HG02763 (cell line): ENCODE measurements at regions not wholly inside any gene's neighbourhood (a gene's known extent, or its start where the extent isn't known, plus 50 kb on each side); places are given as distances from the start of the nearest gene placed in this dataset.
"Not testable (repeated sequence)": the region's sequence is repeated elsewhere in the genome, so short reads cannot be mapped to it uniquely, and the experiment has no call there.

Experiments
- ATAC-seq: cut with Tn5 transposase; IDR thresholded peaks from one replicate; pipeline ENCODE4 v1.9.1; 2021; ENCODE audit warnings: mild to moderate bottlenecking, moderate library complexity; ENCODE audit not compliant: unreplicated experiment

DNA sequence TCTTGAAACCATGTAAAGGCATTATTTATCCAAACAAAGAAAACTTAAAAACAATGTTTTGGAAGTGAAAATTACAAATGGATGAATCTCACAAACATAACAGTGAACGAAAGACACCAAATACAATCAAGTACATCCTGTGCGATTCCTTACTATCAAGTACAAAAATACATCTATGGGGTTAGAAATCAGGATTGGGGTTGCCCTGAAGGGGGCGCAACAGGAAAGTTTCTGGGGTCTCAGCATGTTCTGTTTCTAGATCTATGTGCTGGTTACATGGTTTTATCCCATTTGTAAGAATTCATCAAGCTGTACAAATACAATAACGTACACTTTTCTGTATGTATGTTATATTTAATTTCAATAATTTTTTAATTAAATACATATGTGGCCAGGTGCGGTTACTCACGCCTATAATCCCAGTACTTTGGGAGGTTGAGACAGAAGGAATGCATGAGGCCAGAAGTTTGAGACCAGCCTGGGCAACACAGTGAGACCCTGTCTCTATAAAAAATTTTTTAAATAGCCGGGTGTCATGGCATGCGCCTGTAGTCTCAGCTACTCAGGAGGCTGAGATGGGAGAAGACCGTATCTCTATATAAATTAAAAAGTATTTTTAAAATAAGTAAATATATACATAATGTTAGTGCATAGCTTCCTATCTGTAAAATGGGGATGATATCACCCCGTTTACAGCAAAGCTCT lies 121.5 kb upstream of the SOD1 start:
- no peak for ATAC-seq

DNA sequence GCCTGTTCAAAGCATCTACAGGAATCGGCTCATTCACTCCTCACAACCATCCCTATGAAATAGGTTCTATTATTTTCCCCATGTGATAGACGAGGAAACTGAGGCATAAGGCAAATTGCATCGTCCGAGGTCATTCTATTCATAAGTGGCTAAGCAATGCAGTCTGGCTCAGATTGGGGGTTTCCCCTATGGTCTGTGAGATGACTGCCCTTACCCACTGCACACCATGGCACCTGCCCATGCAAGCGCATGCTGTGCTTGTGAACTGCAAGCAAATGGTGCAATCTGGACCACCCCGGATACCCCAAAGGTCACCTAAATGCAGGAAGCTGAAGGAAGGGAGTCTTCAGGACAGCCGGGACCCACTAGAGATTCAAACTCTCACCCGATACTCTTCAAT lies 123.4 kb upstream of the SOD1 start:
- no peak for ATAC-seq

DNA sequence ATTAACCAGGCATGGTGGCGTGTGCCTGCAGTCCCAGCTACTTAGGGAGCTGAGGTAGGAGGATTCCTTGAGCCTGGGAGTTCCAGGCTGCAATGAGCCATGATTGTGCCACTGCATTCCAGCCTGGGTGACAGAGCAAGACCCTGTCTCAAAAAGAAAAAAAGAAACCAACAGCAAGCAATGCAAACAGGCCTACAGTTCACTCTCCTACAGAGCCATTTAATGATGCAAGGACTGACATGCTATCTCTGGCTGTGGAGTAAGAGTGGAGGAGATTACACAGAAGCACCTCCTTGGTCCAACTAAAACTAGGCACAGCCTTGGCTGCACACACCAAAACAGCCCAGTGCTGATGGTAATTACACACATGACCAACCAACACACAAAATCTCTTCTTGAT lies 127.5 kb upstream of the SOD1 start:
- ATAC-seq, result no peak

DNA sequence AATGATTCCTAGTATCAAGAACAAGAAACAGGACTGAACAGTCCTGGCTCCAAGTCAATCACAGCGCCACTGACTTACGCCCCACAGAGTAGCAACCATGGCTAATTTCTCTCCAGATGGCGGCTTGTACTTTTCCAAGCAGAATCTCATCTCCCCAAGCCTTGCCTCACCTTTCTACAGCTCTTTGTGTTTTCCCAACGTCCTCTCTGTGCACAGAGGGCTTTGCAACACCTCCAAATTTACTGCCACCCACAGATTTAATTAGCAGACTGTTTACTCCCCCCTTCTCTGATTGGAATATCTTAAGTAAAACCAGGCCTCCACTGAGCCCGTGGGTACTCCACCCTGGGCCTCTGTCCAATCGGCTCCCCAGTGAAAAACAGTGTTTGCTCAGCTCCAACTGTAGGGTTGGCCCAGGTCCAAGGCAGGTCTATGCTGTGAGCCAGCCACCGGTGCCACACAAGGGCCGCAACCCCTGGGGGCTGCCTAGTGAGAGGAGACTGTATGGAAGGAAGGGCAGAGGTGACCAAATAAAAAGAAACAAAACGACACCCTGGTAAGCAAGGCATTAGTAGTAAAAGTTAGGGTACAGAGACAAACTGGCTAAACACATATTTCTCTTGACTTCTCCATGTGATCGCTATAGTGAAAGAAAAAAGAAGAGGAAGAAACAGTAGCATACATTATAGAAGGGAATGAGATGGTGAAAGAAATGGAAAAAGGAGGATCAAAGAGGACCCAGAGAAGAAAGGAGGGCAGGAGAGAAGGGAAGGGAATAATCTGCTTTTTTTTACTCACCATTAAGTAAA lies 128.4 kb upstream of the SOD1 start:
- ATAC-seq, result no peak

DNA sequence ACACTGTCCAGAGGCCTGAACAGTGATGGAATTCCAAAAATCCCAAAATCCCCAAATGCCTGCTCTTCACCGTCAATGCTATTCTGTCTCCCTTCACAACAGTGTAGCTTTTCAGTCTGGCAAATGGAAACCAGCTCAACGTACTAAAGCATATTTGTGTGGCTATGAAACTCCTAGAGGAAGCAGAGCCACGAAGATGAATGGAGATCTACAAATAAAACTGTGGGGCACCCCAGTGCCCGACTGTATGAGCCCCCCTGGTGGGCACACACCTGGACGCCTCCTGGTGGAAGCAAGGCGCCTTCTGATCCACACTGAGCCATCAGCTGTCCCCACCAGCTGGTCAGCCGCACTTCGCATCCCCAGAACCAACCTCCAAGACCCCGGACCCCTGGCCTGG lies 129.1 kb upstream of the SOD1 start:
- no peak for ATAC-seq

DNA sequence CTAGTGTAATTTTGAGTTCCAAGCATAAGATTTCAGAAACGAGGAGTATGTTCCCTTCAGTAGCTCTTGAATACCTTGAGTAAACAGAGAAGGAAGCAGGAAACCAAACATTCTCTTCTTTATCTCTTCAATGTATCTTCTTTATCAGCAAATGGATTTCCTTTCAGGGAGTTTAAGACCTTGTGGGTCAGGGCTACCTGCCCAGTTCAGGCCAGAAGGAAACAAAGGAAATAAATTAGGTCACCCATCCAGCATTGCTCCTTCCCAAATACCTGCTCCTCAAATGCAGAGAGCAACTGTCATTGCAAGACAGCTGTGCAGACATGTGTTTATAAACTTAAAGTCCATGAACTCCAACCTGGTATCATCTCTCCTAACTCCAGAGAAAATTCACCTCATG lies 130.1 kb upstream of the SOD1 start:
- ATAC-seq, result no peak

DNA sequence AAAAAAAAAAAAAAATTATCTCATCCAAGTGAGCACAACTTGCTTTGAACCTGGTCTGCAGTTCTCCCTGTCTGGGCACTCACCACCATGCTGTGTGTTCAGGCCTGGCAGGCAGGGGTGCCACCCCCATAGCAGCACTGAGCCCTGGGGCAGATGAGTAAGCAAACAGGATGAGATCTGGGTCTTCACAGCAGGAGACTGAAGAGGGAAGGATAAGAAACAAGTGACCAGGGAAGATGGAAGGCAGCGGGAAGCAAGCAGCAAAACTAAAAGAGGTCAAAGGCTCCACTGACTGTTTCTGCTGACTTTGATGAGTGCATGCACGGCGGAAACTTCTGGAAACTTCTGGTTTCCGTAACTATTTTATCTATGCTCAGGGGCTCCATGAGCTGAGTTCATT lies 133.5 kb upstream of the SOD1 start:
- no peak for ATAC-seq

DNA sequence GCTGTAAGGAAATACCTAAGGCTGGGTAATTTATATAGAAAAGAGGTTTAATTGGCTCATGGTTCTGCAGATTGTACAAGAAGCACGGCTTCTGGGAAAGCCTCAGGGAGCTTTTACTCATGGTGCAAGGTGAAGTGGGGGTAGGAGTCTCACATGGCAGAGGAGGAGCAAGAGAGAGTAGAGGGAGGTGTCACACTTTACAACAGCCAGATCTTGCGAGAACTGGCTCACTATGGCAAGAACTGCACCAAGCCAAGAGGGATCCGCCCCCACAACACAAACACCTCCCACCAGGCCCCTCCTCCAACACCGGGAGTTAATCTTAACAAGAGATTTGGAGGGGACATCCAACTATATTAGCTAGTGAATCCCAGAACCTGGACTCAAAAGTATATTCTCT lies 135.4 kb upstream of the SOD1 start:
- no peak for ATAC-seq

DNA sequence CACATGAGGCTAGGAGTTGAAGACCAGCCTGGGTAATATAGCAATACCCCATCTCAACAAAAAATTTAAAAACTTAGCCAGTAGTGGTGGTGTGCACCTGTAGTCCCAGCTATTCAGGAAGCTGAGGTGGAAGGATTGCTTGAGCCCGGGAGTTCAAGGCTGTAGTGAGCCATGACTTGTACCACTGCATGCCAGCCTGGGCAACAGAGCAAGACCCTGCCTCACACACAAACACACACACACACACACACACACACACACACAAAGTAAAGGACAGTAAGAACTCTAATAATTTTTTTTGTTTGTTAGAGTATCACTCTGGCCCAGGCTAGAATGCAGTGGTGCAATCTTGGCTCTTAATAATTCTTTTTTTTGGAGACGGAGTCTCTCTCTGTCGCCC lies 138.0 kb upstream of the SOD1 start:
- ATAC-seq, result no peak

DNA sequence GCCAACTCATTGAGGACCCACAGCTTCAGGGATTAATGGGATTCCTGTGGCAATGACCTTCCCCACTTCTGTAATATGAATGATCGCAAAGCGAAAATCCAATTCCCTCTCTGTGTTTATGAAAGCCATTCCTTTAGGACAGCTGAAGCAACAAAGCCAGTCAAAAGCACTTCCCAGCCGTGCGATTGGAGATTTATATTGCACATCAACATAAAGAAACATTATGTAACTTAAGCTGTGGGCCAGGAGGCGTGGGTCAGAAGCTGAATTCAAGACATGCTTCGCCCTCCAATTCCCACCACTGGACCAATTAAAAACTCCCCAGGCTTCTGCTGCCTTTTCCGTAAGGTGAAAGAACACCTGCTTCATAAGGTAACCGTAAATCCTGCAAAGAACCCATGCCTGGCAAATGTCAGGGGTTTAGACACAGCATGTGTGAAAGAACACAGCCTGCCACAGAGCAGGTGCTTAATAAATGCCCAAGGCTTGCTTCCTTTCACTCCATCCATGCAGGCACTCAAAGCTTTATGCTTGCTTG lies 138.9 kb upstream of the SOD1 start:
- ATAC-seq, result no peak

DNA sequence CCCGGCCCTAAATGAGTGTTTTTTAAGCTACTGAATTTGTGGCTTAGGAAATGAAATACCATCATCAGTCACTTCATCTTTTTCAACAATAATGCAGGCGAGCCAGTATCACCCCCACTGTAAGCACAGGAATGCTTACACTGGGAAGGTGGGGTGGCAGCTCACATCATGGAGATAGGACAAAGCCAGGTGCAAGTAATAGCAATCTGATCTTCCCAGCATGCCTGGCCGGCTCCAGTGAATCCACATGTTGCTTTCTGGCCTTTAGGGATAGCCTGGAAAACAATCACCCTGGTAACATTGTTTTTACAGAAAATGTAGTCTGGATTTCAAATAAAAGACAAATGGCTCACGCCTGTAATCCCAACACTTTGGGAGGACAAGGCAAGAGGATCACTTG lies 140.9 kb upstream of the SOD1 start:
- ATAC-seq, result no peak

DNA sequence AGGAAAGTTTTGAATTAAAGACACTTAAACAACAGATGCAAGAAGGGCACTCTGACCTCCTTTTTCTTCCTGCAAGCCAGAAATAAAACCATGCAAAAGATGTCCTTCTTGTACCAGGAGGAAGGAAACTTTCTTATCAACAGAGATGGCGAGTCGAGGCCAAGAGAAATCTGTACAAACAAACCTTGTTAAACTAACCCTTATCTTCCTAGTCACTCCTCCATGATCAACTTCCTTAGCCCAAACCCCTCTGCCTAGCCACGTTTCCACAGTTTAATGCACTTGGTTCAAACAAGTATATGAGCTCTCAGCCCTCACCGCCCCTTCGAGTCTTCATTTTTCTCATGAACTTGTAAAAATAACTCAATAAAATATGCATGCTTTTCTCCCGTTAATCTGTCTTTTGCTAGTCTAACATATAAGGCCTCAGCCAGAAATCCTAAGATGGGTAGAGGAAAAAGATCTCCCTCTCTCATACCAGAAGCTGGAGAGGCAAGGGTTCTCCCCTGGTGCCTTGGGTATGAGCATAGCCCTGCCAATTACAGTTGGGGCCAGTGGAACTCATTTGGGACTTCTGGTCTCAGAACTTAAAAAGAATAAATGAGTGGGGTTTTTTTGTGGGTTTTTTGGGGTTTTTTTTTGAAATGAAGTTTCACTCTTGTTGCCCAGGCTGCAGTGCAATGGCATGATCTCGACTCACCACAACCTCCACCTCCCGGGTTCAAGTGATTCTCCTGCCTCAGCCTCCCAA lies 141.7 kb upstream of the SOD1 start:
- no peak for ATAC-seq

DNA sequence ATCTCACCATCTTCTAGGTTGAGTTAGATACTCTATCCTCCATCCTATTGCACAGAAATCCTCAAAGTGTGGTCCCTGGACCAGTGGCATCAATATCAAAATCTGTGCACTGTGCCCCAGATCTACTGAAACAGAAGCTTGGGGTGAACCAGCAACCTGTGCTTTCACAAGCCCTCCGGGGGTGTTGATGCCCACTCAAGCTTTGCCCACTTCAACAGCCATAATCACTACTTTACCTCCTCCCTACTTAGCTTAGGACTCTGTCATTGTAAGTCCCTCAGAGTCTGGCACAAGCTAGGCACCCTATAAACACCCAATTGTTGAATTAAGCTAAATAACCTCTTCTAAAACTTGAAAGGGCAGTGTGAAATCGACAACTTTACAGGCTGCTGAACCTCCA lies 144.2 kb upstream of the SOD1 start:
- no peak for ATAC-seq

DNA sequence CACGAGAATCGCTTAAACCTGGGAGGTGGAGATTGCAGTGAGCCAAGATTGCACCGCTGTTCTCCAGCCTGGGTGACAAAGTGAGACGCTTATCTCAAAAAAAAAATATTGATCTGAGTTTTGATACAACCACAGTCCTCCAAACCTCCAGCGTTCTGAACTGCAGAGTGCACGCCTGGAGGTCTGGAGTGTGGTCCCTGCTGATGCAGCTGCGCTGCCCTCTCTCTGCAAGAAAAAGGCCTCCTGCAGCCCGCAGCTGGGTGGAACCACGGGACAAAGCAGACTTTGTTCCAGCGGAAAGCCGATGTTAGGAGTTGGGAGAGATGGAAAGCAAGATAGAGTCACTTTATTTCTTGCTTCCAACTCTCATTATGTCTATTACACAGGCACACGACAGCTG lies 144.9 kb upstream of the SOD1 start:
- ATAC-seq, result no peak

DNA sequence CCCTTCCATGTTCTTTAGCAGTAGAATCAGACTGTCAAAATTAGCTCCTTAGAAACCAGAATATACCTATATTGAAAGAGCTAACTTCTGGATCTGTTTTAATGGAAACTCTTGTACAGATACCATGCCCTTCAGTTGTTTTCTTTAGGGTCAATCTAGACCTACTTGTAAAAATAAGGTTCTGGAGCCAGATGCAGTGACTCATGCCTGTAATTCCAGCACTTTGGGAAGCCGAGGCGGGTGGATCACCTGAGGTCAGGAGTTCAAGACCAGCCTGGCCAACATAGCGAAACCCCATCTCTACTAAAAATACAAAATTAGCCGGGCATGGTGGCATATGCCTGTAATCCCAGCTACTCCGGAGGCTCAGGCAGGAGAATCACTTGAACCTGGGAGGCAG lies 146.0 kb upstream of the SOD1 start:
- not testable (repeated sequence) for ATAC-seq

DNA sequence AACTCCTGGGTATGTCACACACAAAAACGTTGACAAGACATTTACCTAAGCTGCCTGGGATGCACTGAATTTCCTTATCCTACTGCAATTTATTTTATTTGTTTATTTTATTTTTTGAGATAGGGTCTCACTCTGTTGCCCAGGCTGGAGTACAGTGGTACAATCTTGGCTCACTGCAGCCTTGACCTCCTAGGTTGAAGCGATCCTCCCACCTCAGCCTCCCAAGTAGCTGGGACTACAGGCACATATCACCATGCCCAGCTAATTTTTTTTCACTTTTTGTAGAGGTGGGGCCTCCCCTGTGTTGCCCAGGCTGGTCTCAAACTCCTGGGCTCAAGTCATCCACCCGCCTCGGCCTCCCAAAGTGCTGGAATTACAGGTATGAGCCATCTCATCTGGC lies 147.5 kb upstream of the SOD1 start:
- ATAC-seq, result not testable (repeated sequence)

DNA sequence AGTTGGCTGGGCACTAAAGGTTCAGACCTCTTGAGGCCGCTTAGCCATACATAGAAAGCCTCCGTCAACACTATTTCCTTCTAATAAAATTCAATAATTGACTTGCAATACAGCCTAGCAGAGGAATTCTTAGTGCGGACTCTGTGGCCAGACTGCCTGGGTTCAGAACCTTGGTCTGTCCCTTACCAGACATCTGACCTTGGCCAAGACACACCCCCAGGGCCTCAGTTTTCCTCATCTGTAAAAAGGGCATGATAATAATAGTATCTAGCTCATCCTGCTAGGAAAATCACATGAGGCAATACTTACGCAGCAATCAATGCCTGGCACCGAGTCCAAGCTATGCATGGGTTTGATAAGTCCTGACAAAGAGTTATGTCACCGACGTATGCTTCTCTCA lies 148.2 kb upstream of the SOD1 start:
- no peak for ATAC-seq

DNA sequence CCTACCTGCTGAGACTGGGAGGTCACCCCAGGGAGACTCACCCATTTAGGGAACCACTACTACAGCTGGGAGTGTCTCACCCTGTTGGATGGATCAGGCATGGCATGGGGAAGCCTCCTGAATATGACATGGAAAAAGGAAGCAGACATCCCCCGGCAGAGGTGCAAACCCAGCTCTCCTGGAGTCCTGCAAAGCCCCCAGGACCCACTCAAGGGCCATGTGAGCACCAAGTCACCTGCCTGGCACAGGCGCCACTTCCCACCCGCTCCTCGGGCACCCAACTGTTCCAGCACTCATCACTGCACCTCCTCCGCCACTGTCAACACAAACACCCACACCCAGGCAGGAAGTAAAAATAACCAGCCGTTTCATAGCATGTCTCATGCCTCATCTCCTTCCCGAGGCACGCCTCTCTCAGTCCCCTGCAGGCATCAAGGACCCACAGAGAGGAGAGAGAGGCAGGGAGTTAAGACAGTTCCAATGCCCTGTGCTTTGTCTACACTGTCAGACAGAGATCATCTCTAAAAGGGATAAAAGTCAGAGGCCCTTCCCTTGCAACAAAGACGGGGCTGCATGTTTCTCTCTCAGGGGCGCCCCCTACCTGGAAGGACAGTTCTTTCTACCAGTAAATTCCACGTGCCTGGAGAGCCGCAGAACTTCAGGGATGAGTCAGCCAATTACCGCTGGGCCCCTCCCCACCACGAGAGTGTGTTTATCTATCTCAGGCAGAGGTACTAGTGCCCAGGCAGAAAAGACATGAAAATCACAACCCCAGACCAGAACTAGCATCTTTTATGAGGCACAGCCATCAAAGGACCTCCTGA lies 150.1 kb upstream of the SOD1 start:
- ATAC-seq, result peak; percentile 45

DNA sequence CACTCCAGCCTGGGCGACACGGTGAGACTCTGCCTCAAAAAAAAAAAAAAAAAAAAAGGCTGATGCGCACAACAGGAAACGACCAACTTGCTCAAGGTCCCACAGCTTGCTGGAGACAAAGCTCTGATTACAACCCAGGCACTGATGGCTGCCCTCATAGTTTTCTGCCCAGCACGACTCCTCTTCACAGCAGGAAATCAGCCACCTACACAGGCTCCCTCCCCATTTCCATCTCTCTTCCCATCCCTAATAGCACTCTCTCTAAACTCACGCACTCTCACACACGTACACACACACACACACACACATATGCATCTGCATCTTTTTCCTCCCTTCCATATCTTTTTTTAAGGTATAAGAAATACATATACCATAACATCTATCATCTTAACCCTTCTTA lies 153.5 kb upstream of the SOD1 start:
- ATAC-seq, result no peak

DNA sequence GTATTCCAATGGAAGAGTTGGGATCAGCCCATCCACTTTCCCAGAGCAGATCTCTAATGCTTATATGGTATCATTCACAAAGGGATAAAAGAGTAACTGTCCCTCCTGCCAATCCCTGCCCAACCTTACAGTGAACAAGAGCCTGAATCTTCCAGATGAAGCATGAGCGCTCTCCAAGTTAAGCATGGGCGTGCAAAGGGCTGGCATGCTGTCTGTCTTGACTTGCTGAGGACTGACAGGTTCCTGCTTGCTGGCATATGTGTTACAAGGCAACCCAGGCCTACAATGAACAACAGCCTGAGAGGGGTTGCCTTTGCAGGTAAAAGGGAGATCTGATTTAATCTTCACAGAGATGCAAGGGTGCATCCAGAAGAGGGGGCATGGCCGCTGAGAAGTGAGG lies 155.6 kb upstream of the SOD1 start:
- no peak for ATAC-seq

DNA sequence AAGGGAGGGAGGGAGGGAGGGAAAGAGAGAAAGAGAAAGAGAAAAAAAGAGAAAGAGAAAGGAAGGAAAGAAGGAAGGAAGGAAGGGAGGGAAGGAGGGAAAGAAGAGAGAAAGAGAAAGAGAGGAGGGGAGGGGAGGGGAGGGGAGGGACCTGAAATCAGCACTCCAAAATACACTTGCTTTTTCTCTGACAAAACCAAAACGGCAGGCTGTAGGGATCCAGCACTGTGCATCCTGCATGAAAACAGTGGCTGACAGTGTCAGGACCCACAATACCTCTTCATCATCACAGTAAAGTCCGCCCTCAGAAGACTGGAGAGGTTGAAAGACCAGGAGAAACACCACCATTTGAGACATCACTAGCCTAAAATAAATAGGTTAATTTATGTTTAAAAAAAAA lies 156.0 kb upstream of the SOD1 start:
- no peak for ATAC-seq
